ENCODE measurements at regions not wholly inside any gene's neighbourhood (a gene's known extent, or its start where the extent isn't known, plus 50 kb on each side); places are given as distances from the start of the nearest gene placed in this dataset.
"Not testable (repeated sequence)": the region's sequence is repeated elsewhere in the genome, so short reads cannot be mapped to it uniquely, and the experiment has no call there.

DNA sequence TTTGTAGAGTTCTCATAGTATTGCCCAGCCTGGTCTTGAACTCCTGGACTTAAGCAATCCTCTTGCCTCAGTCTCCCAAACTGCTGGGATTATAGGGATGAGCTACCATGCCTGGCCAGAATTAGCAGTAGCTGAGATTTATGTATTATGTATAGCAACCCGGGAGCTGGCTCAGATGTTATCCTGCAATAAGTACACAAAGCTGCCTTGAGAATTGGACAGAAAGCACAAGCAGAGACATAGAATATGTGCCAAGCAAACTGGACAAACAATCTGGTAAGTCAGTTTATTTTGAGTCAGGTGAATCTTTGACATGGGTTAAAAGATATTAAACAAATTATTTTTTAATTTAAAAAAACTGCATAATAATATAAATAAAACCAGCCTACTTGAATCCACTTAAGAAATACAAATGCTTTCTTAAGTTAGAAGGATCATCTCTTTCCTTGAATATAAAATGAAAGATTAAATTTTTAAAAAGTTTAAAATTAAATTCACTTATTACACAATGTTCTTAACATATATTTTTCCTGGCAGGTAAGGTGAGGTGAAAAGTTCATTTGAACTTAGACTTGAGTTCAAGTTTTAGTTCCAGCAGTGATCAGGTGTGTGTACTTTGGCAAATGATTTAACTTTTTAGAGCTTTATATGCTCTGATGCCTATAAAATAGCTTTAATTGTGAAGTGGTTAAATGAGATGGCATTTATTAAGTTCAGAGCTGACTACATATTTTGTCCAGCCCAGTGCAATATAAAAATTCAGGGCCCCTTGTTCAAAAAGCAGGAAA, 87.8 kb upstream of the ACSL1 start:
- H3K4me1 ChIP-seq (ENCODE audit: control insufficient read depth, insufficient read depth, low read length): no peaks in the 10 kb centered on the region
- H3K36me3 ChIP-seq (ENCODE audit: control insufficient read depth in 2 of 2, insufficient read depth in 1 of 2, low read length in 2 of 2): no peaks in the 10 kb centered on the region
- no peaks in the 10 kb centered on the region for H3K9me3 ChIP-seq (ENCODE audit: control insufficient read depth, insufficient read depth, low read depth, low read length)
- H3K27ac ChIP-seq (ENCODE audit: extremely low read depth, low read depth, low read length): no peak overlapping the region
- TF ChIP-seq, protein P1, sequence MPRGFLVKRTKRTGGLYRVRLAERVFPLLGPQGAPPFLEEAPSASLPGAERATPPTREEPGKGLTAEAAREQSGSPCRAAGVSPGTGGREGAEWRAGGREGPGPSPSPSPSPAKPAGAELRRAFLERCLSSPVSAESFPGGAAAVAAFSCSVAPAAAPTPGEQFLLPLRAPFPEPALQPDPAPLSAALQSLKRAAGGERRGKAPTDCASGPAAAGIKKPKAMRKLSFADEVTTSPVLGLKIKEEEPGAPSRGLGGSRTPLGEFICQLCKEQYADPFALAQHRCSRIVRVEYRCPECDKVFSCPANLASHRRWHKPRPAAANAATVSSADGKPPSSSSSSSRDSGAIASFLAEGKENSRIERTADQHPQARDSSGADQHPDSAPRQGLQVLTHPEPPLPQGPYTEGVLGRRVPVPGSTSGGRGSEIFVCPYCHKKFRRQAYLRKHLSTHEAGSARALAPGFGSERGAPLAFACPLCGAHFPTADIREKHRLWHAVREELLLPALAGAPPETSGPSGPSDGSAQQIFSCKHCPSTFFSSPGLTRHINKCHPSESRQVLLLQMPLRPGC (tag by site-specific recombination; IDR thresholded peaks at IDR 0.05): no peak
- TF ChIP-seq ZNF596 (tag by site-specific recombination; IDR thresholded peaks at IDR 0.05): no peak
- no peak for TF ChIP-seq HOXC10 (CRISPR knock-in tag; IDR thresholded peaks at IDR 0.05)
- no peak for TF ChIP-seq ZNF37A (tag by site-specific recombination; IDR thresholded peaks at IDR 0.05)
- TF ChIP-seq, protein P2, sequence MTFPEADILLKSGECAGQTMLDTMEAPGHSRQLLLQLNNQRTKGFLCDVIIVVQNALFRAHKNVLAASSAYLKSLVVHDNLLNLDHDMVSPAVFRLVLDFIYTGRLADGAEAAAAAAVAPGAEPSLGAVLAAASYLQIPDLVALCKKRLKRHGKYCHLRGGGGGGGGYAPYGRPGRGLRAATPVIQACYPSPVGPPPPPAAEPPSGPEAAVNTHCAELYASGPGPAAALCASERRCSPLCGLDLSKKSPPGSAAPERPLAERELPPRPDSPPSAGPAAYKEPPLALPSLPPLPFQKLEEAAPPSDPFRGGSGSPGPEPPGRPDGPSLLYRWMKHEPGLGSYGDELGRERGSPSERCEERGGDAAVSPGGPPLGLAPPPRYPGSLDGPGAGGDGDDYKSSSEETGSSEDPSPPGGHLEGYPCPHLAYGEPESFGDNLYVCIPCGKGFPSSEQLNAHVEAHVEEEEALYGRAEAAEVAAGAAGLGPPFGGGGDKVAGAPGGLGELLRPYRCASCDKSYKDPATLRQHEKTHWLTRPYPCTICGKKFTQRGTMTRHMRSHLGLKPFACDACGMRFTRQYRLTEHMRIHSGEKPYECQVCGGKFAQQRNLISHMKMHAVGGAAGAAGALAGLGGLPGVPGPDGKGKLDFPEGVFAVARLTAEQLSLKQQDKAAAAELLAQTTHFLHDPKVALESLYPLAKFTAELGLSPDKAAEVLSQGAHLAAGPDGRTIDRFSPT (tag by site-specific recombination; IDR thresholded peaks at IDR 0.05): no peak
- TF ChIP-seq CTCF (tag by site-specific recombination; IDR thresholded peaks at IDR 0.05): no peak
- TF ChIP-seq ZNF624 (tag by site-specific recombination; IDR thresholded peaks at IDR 0.05): no peak
- CTCF ChIA-PET: interaction anchor here (0.7 kb wide), 1 partner anchor 401 kb away, joined by 10 read pairs; no protein-coding TSS in a partner anchor
- POLR2A ChIA-PET: no interaction called here
- no peak overlapping the region for H3K4me3 ChIP-seq (ENCODE audit: low read depth, low read length)

DNA sequence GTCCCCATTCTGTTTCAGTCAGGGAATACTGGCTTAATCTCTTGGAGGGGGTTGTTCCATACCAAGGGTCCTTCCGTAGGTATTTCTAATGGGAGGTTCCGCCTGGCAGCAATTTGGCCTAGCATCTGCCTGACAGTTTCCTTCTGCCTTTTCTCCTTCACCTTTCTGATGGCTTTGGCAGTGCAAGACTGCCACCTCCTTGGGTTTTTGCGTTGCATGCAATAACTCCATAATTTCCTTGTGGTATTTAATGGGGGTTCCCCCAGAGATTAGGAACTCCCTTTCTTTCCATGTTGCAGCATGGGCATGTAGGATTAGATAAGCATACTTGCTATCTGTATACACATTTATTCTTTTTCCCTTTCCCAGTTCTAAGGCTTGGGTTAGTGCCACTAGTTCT, 93.0 kb upstream of the ACSL1 start:
- H3K4me3 ChIP-seq (ENCODE audit: low read depth, low read length); H3K36me3 ChIP-seq (ENCODE audit: control insufficient read depth in 2 of 2, insufficient read depth in 1 of 2, low read length in 2 of 2); H3K27ac ChIP-seq (ENCODE audit: extremely low read depth, low read depth, low read length); H3K4me1 ChIP-seq (ENCODE audit: control insufficient read depth, insufficient read depth, low read length); H3K9me3 ChIP-seq (ENCODE audit: control insufficient read depth, insufficient read depth, low read depth, low read length); CTCF ChIA-PET; POLR2A ChIA-PET: not testable (repeated sequence)

DNA sequence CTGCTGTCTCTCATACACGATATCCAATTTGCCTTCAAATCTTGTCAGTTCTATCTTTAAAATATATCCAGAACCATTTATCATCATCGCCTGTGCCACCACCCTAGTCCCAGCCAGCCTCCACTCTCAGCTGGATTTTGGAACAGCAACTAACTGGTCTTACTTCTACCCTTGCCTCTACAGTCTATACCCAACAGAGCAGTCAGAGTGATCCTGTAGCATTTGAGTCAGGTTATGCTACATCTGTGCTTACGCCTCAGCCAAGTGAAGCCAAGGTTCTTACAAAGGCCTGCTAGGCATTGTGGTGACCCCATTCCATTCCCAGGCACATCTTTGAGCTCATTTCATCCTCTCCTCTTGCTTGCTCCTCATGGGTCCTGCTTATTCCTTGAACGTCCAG, 95.7 kb upstream of the ACSL1 start:
- Histone ChIP-seq H3K27ac (ENCODE audit: extremely low read depth, low read depth, low read length) (no peak overlapping the region), H3K4me3 (ENCODE audit: low read depth, low read length) (no peak overlapping the region), H3K4me1 (ENCODE audit: control insufficient read depth, insufficient read depth, low read length) (no peaks in the 10 kb centered on the region), H3K36me3 (ENCODE audit: control insufficient read depth in 2 of 2, insufficient read depth in 1 of 2, low read length in 2 of 2) (no peaks in the 10 kb centered on the region), H3K9me3 (ENCODE audit: control insufficient read depth, insufficient read depth, low read depth, low read length) (no peaks in the 10 kb centered on the region)
- no peak for TF ChIP-seq ZNF692 (tag by site-specific recombination; IDR thresholded peaks at IDR 0.05)
- no peak for TF ChIP-seq ZNF518A (tag by site-specific recombination; conservative IDR thresholded peaks at IDR 0.05; ENCODE audit: low read depth)
- POLR2A ChIA-PET: no interaction called here
- CTCF ChIA-PET: no interaction called here

All from HEK293 (cell line).